ENCODE measurements at regions not wholly inside any gene's neighbourhood (a gene's known extent, or its start where the extent isn't known, plus 50 kb on each side); places are given as distances from the start of the nearest gene placed in this dataset.

DNA sequence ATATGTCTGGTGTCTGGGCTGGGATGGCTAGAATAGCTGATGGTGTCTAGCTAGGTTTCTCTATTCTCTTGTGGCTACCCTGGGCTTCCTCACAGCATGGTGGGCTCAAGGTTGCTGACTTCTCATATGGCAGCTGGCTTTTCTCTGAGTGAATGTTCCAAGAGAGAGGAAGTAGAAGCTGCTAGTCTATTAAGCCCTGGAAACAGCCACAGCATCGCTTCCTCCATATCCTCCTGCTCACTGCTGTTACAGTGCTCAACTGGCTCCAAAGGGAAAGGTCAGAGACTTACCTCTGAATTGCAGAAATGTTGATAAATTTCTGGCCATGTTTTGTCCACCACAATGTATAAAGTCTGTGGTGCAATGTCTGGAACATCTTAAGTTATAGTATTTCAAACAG is 299.9 kb upstream of the ADAMTS9 start:
- no peak for TF ChIP-seq POLR2AphosphoS5 (IDR thresholded peaks at IDR 0.05; ENCODE audit: borderline replicate concordance, low read depth, low read length)
- no peak for TF ChIP-seq EZH2 (IDR thresholded peaks at IDR 0.05)
- TF ChIP-seq FOXP2 (optimal IDR thresholded peaks at IDR 0.05; ENCODE audit: control extremely low read depth, extremely low read length, insufficient read depth): no peak

All from SK-N-MC (cell line).